CD14-positive monocyte (primary cell): ENCODE measurements at regions not wholly inside any gene's neighbourhood (a gene's known extent, or its start where the extent isn't known, plus 50 kb on each side); places are given as distances from the start of the nearest gene placed in this dataset.
A peak's percentile ranks its signal among the peaks of the same experiment; 100 is the strongest.

ENCODE experiments used
- DNase-seq, 3 donors: peaks; one replicate each; pipeline ENCODE4 v3.0.0-alpha.2; 2011 to 2022
- H2AFZ ChIP-seq: 2 replicates; pipeline ENCODE4 v1.6.0; 2012; ENCODE audit warnings: mild to moderate bottlenecking, low read depth, low read length, inconsistent platforms; ENCODE audit not compliant: insufficient read depth, poor library complexity, severe bottlenecking
- H3K27ac ChIP-seq, 2 donors: 1 replicate in 1 of 2; 2 replicates in 1 of 2; pipeline ENCODE4 v1.5.1; 2012 to 2013; ENCODE audit warnings: low read length in 2 of 2, control low read depth in 1 of 2, inconsistent platforms in 1 of 2, low read depth in 1 of 2, mild to moderate bottlenecking in 1 of 2
- H3K27me3 ChIP-seq, 2 donors: one replicate each; pipeline versions ENCODE4 v1.6.0 to v1.6.1; 2011 to 2013; ENCODE audit warnings: low read length in 2 of 2; ENCODE audit not compliant: control insufficient read depth in 2 of 2, insufficient read depth in 2 of 2
- H3K36me3 ChIP-seq, 2 donors: replicated peaks in 1 of 2; 1 replicate in 1 of 2; 2 replicates in 1 of 2; pipeline versions ENCODE4 v1.5.1 to v1.6.1; 2012 to 2013; ENCODE audit warnings: low read length in 2 of 2, control low read depth in 1 of 2, inconsistent platforms in 1 of 2, mild to moderate bottlenecking in 1 of 2; ENCODE audit not compliant: insufficient read depth in 2 of 2, control insufficient read depth in 1 of 2
- H3K4me1 ChIP-seq, 2 donors: 1 replicate in 1 of 2; 2 replicates in 1 of 2; pipeline versions ENCODE4 v1.5.1 to v1.6.1; 2012 to 2013; ENCODE audit warnings: low read length in 2 of 2, control low read depth in 1 of 2, inconsistent platforms in 1 of 2, mild to moderate bottlenecking in 1 of 2, moderate library complexity in 1 of 2; ENCODE audit not compliant: insufficient read depth in 2 of 2, control insufficient read depth in 1 of 2
- H3K4me2 ChIP-seq: replicated peaks from 2 replicates; pipeline ENCODE3; 2012; ENCODE audit warnings: low read length, moderate library complexity, mild to moderate bottlenecking; ENCODE audit not compliant: poor library complexity, severe bottlenecking; ENCODE audit errors: extremely low read depth
- H3K4me3 ChIP-seq, 3 experiments: fragments of 200-600 bp in 1 of 3; sonication (generic) in 1 of 3; replicated peaks in 1 of 3; 1 replicate in 2 of 3; 2 replicates in 1 of 3; pipeline ENCODE4 v1.5.1; 2011 to 2013; ENCODE audit warnings: low read length in 3 of 3, mild to moderate bottlenecking in 3 of 3, control low read depth in 2 of 3, low read depth in 2 of 3, inconsistent platforms in 1 of 3, moderate library complexity in 1 of 3
- H3K79me2 ChIP-seq: 2 replicates; pipeline ENCODE4 v1.6.0; 2012; ENCODE audit warnings: mild to moderate bottlenecking, control low read depth, inconsistent platforms, low read length, moderate library complexity; ENCODE audit not compliant: insufficient read depth
- H3K9ac ChIP-seq: 2 replicates; pipeline ENCODE4 v1.6.0; 2017; ENCODE audit warnings: low read length, mild to moderate bottlenecking; ENCODE audit not compliant: insufficient read depth, poor library complexity, severe bottlenecking
- H3K9me3 ChIP-seq, 2 donors: replicated peaks in 1 of 2; 1 replicate in 1 of 2; 2 replicates in 1 of 2; pipeline versions ENCODE4 v1.5.1 to v1.6.1; 2012 to 2013; ENCODE audit warnings: low read length in 2 of 2, control low read depth in 1 of 2; ENCODE audit not compliant: control insufficient read depth in 1 of 2, insufficient read depth in 1 of 2
- H4K20me1 ChIP-seq: 2 replicates; pipeline ENCODE4 v1.6.0; 2012; ENCODE audit warnings: mild to moderate bottlenecking, low read length, control low read depth, moderate library complexity; ENCODE audit not compliant: insufficient read depth
- H3K27ac Mint-ChIP-seq, 7 donors: one replicate each; pipeline ENCODE4 v1.8.0; 2020; ENCODE audit warnings: mild to moderate bottlenecking in 7 of 7, mixed read lengths in 7 of 7, moderate library complexity in 6 of 7, inconsistent platforms in 2 of 7
- H3K27me3 Mint-ChIP-seq, 3 donors: one replicate each; pipeline ENCODE4 v1.8.0; 2021 to 2022; ENCODE audit warnings: low read depth in 3 of 3, mild to moderate bottlenecking in 3 of 3, mixed read lengths in 3 of 3, moderate library complexity in 3 of 3, inconsistent platforms in 1 of 3
- H3K36me3 Mint-ChIP-seq, 2 donors: one replicate each; pipeline ENCODE4 v1.8.0; 2020; ENCODE audit warnings: mixed read lengths in 2 of 2, inconsistent platforms in 1 of 2, mild to moderate bottlenecking in 1 of 2
- H3K4me1 Mint-ChIP-seq: one replicate; pipeline ENCODE4 v1.8.0; 2020; ENCODE audit warnings: mild to moderate bottlenecking, mixed read lengths
- H3K4me3 Mint-ChIP-seq, 2 donors: one replicate each; pipeline ENCODE4 v1.8.0; 2020; ENCODE audit warnings: mild to moderate bottlenecking in 2 of 2, mixed read lengths in 2 of 2, moderate library complexity in 1 of 2
- H3K9me3 Mint-ChIP-seq, 7 donors: one replicate each; pipeline ENCODE4 v1.8.0; 2020 to 2022; ENCODE audit warnings: mixed read lengths in 7 of 7, mild to moderate bottlenecking in 6 of 7, moderate library complexity in 6 of 7, inconsistent platforms in 2 of 7
- CTCF ChIP-seq: fragments of 200-600 bp; IDR thresholded peaks from one replicate; pipeline ENCODE4 v1.8.0; 2022; ENCODE audit warnings: antibody characterized with exemption, mild to moderate bottlenecking
- WGBS: methylation state at CpG from one replicate; pipeline ENCODE4 v1.1.5; 2013; ENCODE audit warnings: missing lambda C conversion rate; ENCODE audit not compliant: insufficient coverage; 5-methylcytosine and 5-hydroxymethylcytosine counted together
- intact Hi-C, 2 donors: fragments of 100-400 bp; cut with micrococcal nuclease; formaldehyde crosslinking; loops; one replicate each; pipeline versions ENCODE4 v1.15.0 to v1.15.1; 2023

GRCh38 chr2:12555012-12555645 is 161.6 kb upstream of the TRIB2 start:
- H3K4me3 Mint-ChIP-seq: no peak overlapping the region
- intact Hi-C loops: no loop called here
- H3K36me3 Mint-ChIP-seq: no peaks in the 10 kb centered on the region

GRCh38 chr2:12556762-12557161 is 160.0 kb upstream of the TRIB2 start:
- H3K4me3 ChIP-seq: no peak overlapping the region
- Mint-ChIP-seq H3K4me1 (peaks cover 31% of the 10 kb centered on the region), H3K27me3 (peaks cover 0 to 2% (median 1%) of the 10 kb centered on the region in 3 donors), H3K27ac (peak overlapping the region in 1 of 7 donors; percentile 80), H3K36me3 (no peaks in the 10 kb centered on the region), H3K4me3 (no peak overlapping the region), H3K9me3 (peaks cover 0 to 2% (median 0%) of the 10 kb centered on the region in 7 donors)
- no peaks in the 10 kb centered on the region for H3K9me3 ChIP-seq
- 100% methylated on average over 2 of the region's 5 CpGs for WGBS
- H4K20me1 ChIP-seq: no peaks in the 10 kb centered on the region
- no peaks in the 10 kb centered on the region for H3K36me3 ChIP-seq
- no peaks in the 10 kb centered on the region for H3K27me3 ChIP-seq
- H2AFZ ChIP-seq: no peak overlapping the region
- H3K27ac ChIP-seq: no peak overlapping the region
- peak in 2 of 3 donors; percentile 22 to 30 for DNase-seq
- H3K79me2 ChIP-seq: no peaks in the 10 kb centered on the region
- no peak overlapping the region for H3K4me2 ChIP-seq
- TF ChIP-seq CTCF: no peak
- H3K9ac ChIP-seq: no peak overlapping the region
- intact Hi-C loops: no loop called here
- H3K4me1 ChIP-seq: peaks cover 14 to 41% of the 10 kb centered on the region in 2 donors

More at GRCh38 chr2:12555012-12555645, 161.6 kb upstream of the TRIB2 start:
- H3K9me3 Mint-ChIP-seq: peaks cover 0 to 2% (median 0%) of the 10 kb centered on the region in 7 donors
- H3K27me3 Mint-ChIP-seq: peaks cover 0 to 3% (median 2%) of the 10 kb centered on the region in 3 donors
- Histone ChIP-seq H3K79me2 (no peaks in the 10 kb centered on the region), H3K9ac (no peak overlapping the region), H2AFZ (no peak overlapping the region), H3K4me2 (no peak overlapping the region), H3K4me3 (no peak overlapping the region), H4K20me1 (no peaks in the 10 kb centered on the region), H3K27ac (no peak overlapping the region), H3K9me3 (no peaks in the 10 kb centered on the region), H3K4me1 (peaks cover 6 to 28% of the 10 kb centered on the region in 2 donors), H3K36me3 (no peaks in the 10 kb centered on the region), H3K27me3 (no peaks in the 10 kb centered on the region)
- no CpG with 5 or more reads among the region's 2 CpGs for WGBS
- TF ChIP-seq CTCF: no peak
- peak overlapping the region in 4 of 7 donors; percentile 29 to 80 (median 46) for H3K27ac Mint-ChIP-seq
- DNase-seq: peak in 2 of 3 donors; percentile 14 to 17
- peaks cover 20% of the 10 kb centered on the region for H3K4me1 Mint-ChIP-seq
